ENCODE measurements at regions not wholly inside any gene's neighbourhood (a gene's known extent, or its start where the extent isn't known, plus 50 kb on each side); places are given as distances from the start of the nearest gene placed in this dataset.
A peak's percentile ranks its signal among the peaks of the same experiment; 100 is the strongest.
"Not testable (repeated sequence)": the region's sequence is repeated elsewhere in the genome, so short reads cannot be mapped to it uniquely, and the experiment has no call there.

GRCh38 chr17:20843799-20844553 lies 198.8 kb downstream of the USP22 start:
- DNase-seq (ENCODE audit: low spot score): peak; percentile 47

GRCh38 chr17:20848869-20849443 lies 193.9 kb downstream of the USP22 start:
- not testable (repeated sequence) for DNase-seq (ENCODE audit: low spot score)

- DNase-seq (ENCODE audit: low spot score): not testable (repeated sequence)
Measured at GRCh38 chr17:20851591-20852238, 191.1 kb downstream of the USP22 start.

GRCh38 chr17:20852239-20852989 lies 190.4 kb downstream of the USP22 start:
- peak; percentile 36 for DNase-seq (ENCODE audit: low spot score)

GRCh38 chr17:20852990-20853370 lies 189.8 kb downstream of the USP22 start:
- no peak for DNase-seq (ENCODE audit: low spot score)

GRCh38 chr17:20855910-20856470 lies 186.8 kb downstream of the USP22 start:
- DNase-seq (ENCODE audit: low spot score): peak; percentile 38

- DNase-seq (ENCODE audit: low spot score): not testable (repeated sequence)
Measured at GRCh38 chr17:20866444-20867209, 176.2 kb downstream of the USP22 start.

GRCh38 chr17:20867436-20867937 lies 175.3 kb downstream of the USP22 start:
- DNase-seq (ENCODE audit: low spot score): not testable (repeated sequence)

- DNase-seq (ENCODE audit: low spot score): not testable (repeated sequence)
Measured at GRCh38 chr17:20867938-20868661, 174.7 kb downstream of the USP22 start.

- DNase-seq (ENCODE audit: low spot score): not testable (repeated sequence)
Measured at GRCh38 chr17:20868662-20869007, 174.2 kb downstream of the USP22 start.

- not testable (repeated sequence) for DNase-seq (ENCODE audit: low spot score)
Measured at GRCh38 chr17:20873173-20873572, 169.6 kb downstream of the USP22 start.

GRCh38 chr17:20873688-20874328 lies 169.0 kb downstream of the USP22 start:
- not testable (repeated sequence) for DNase-seq (ENCODE audit: low spot score)

- not testable (repeated sequence) for DNase-seq (ENCODE audit: low spot score)
Measured at GRCh38 chr17:20877384-20877783, 165.4 kb downstream of the USP22 start.

GRCh38 chr17:20890338-20890737 lies 152.5 kb downstream of the USP22 start:
- DNase-seq (ENCODE audit: low spot score): no peak

- DNase-seq (ENCODE audit: low spot score): not testable (repeated sequence)
Measured at GRCh38 chr17:20895426-20895825, 147.4 kb downstream of the USP22 start.

GRCh38 chr17:20896153-20896649 lies 146.6 kb downstream of the USP22 start:
- no peak for DNase-seq (ENCODE audit: low spot score)

- not testable (repeated sequence) for DNase-seq (ENCODE audit: low spot score)
Measured at GRCh38 chr17:20898726-20899125, 144.1 kb downstream of the USP22 start.

- not testable (repeated sequence) for DNase-seq (ENCODE audit: low spot score)
Measured at GRCh38 chr17:20902496-20902895, 140.3 kb downstream of the USP22 start.

- not testable (repeated sequence) for DNase-seq (ENCODE audit: low spot score)
Measured at GRCh38 chr17:20903549-20903948, 139.3 kb downstream of the USP22 start.

All from D341Med (cell line).